Germinal center (tissue), 1 donor: ENCODE measurements at regions not wholly inside any gene's neighbourhood (a gene's known extent, or its start where the extent isn't known, plus 50 kb on each side); places are given as distances from the start of the nearest gene placed in this dataset.

ENCODE experiments used
- DNase-seq: peaks from one replicate; pipeline ENCODE4 v3.0.0; 2012; ENCODE audit warnings: mixed read lengths, low spot score

DNA sequence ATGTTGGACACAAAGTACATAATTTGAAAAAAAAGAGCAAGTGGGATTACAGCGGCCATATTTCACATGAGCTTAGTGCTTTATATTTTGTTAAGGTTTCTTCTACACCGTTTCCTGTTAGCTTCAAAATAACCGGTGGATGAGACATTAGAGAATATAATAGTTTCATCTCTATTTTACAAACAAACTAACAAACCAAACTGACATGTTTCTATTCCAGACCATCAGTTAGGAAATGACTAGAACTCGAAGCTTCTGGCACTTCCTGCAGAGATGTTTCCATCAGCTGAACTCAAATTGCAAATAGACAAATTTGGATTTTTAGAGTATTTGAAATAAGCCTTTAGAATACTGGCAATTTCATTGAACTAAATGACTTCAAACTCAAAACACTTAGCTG is 86.5 kb downstream of the MTRR start:
- no peak for DNase-seq

DNA sequence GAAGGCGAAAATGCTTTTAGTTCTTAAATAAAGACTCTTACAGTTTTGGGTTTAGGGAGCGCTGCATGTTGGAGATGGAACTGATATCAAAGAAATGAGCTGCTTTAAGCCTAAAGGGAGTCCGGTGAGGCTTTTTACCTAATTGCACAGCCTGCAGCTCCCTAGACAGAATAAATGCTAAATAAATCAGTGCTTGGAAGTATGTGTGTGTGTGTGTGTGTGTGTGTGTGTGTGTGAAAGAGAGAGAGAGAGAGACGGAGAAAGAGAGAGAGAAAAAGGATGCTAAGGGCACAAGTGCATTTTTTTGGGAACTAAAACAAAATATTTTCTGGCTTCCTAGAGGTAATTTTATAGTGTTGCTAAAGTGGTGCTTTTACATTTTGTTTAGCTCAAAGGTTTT is 88.4 kb downstream of the MTRR start:
- DNase-seq: no peak

DNA sequence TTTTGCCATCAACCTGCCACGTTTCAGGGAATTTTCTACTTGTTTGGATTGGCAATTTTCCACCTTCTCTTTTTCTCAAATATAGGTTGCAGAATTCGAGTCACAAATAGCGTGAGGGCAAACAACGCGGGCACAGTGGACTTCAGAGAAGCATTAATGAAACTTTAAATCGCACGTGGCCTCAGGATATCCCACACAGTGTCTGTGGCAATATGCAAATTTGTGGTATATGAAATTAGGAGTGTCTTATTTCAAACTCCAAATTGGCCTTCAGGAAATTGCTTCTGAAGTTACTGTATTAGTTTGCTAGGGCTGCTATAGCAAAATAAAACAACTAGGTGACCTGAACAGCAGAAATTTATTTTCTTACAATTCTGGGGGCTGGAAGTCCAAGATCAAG is 91.2 kb downstream of the MTRR start:
- no peak for DNase-seq

DNA sequence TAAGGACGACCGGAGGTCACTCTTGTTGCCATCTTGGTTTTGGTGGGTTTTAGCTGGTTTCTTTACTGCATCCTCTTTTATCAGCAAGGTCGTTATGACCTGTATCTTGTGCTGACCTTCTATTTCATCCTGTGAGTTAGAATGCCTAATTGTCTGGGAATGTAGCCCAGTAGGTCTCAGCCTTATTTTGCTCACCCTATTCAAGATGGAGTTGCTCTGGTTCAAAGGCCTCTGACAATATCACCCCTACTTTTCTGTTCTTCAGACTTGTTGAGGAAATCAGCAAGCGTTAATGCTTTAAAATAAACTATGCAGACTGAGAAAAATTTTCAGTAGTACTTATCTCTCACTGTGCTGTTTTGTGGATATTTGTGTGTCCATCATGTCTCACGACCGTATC is 92.6 kb downstream of the MTRR start:
- DNase-seq: no peak

- peak; percentile 35 for DNase-seq
These were observed 101.9 kb downstream of the MTRR start for GRCh38 chr5:7970816-7971215.

DNA sequence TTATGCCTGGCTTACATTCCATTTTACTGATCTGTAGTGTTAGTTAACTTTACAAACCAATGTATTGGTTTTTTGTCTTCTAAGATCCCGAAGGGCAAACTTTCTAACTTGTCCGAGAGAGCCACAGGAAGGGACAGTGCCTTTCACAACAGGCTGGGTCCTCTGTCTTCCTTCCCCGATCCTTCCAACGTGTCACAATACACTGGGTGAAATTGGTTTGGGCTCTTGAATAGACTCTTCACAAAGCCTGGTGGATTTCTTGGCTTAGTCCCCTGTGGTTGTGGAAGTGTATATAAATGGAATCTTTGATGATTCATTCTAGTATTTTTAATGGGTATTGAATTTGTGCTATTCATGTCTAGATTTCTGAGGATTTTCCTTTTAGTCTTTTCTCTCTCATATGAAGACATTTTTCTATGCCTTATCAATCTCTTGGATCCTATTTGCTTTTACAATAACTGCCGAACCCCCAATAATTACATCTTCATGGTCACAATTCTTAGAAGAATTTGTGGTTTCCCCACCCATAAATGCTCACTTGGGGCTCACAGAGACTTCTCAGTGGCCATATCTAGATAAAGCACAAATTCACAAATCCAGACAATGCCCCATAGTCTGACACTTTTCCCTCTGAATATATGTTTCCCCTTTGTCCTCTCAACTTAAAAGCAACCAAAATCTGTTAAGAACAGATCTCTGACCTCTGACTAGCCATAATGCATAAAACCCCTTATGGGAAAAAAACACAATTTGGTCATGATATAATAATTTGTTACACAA is 107.7 kb downstream of the MTRR start:
- no peak for DNase-seq

DNA sequence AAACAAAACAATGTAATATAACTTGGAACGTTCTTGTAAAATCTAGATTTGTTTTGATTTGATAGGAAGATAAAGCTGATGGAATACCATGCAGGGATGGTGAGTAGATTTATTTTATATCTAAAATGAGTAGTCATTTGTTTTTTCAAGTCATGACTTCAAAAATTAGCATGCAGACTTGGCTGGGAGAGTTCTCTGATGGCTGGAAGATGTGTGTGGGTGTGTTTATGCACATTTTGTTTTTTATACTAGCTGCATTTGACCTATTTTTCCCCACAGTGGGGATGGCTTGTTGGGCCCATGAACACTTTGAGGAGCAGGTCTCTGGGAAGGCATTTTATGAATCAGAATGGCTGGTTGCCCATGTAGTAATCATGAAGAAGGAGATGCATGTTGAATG is 109.2 kb downstream of the MTRR start:
- DNase-seq: no peak

GRCh38 chr5:7978991-7979390 is 110.0 kb downstream of the MTRR start:
- DNase-seq: no peak

DNA sequence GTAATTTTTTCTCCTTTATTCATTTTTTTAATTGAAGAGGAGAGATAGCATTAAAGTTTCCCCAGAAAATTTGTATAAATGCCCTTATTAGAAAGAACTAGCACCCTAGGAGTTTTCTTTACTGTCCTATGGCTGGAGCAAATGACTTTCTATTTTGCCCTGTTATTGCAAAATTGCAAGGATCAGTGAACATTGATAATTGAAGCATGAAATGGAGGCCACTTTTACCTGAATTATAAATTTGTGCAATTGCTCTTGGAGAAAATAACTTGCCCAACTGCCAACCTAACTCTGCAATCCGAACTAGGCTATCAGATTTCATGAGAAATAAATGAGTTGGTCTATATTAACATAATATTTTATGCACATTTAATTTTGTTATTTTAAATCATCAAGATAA is 111.9 kb downstream of the MTRR start:
- no peak for DNase-seq

- no peak for DNase-seq
These were observed 114.5 kb downstream of the MTRR start for GRCh38 chr5:7983433-7983832.

GRCh38 chr5:7991125-7991821 is 122.3 kb downstream of the MTRR start:
- DNase-seq: no peak

- no peak for DNase-seq
These were observed 126.8 kb downstream of the MTRR start for GRCh38 chr5:7995688-7996294.

GRCh38 chr5:8005416-8005815 is 136.5 kb downstream of the MTRR start:
- DNase-seq: no peak

DNA sequence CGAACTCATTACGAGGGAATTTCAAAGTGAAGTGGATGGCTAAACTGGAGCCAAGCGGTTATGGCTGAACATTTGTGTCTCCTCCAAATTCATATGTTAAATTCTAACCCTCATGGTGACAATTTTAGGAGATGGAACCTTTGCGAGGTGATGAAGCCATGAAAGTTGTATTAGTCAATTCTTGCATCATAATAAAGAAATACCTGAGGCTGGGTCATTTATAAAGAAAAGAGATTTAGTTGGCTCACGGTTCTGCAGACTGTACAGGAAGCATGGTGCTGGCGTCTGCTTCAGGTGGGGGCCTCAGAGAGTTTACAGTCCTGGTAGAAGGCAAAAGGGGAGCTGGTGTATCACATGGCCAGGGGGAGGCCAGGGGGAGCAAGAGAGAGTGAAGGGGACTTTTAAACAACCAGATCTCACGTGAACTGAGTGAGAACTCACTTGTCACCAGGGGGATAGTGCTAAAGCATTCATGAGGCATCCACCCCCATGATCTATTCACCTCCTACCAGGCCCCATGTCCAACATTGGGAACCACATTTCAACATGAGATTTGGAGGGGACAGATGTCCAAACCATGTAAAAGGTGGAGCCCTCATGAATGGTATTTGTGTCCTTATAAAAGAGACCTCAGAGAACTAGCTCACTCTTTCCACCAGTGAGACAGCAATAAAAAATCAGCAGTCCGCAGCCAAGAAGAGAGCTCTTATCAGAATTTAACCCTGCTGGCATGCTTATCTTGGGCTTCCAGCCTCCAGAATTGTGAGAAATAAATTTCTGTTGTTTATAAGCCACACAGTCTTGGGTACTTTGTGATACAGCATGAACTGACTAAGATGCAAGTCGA is 143.4 kb downstream of the MTRR start:
- no peak for DNase-seq

- no peak for DNase-seq
These were observed 145.2 kb downstream of the MTRR start for GRCh38 chr5:8013948-8014710.

GRCh38 chr5:8019719-8020218 is 150.8 kb downstream of the MTRR start:
- no peak for DNase-seq

DNA sequence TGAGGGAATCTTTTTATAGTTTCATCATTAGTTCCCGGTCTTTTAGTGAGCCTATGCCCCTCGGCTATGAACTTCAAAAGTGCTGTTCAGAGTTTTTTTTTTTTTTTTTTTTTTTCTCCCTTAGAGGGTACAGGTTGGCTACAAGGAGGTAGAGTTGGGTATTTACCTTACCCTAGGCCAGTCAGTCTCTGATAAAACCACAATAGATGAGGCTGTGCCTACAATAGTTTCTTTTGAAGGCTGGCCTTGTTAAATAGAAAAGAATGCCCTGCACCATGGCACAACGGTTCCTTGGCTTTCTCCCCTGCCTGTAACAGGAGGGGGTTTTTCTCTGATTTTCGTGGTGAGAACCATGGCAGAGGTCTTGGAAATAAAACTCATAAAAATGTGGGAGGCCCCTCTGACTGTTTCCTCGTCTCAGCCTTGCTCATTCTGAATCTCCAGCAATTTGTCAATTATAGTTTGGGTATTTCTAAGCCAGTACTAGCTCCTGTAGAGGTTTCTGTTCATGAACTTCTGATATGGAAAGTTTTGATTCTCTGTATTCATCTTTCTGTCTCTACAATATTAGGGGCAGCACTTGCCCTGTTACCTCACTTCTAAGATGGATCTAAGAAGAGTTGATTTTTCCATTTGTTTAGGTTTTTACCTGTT is 152.0 kb downstream of the MTRR start:
- no peak for DNase-seq

DNA sequence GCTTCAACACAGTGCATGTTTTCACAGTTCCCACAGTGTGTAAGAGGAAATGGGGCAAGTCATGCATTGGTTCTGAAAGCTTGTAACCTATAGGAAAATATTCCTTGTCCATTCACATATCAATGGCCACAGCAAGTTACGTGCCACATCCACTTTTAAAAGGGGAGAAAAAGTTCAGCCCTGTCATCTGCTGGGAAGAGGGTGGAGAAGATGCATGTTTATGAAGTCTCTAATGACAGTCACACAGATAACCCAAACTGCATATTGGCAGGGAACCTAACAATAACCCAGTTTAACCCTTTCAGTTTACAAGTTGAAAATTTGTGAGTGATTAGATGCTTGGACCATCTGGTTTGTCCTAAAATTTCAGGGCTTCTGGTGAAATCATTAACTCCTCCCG is 159.3 kb downstream of the MTRR start:
- no peak for DNase-seq

GRCh38 chr5:8033261-8033660 is 164.3 kb downstream of the MTRR start:
- no peak for DNase-seq

- DNase-seq: no peak
These were observed 165.9 kb downstream of the MTRR start for GRCh38 chr5:8034852-8035251.

DNA sequence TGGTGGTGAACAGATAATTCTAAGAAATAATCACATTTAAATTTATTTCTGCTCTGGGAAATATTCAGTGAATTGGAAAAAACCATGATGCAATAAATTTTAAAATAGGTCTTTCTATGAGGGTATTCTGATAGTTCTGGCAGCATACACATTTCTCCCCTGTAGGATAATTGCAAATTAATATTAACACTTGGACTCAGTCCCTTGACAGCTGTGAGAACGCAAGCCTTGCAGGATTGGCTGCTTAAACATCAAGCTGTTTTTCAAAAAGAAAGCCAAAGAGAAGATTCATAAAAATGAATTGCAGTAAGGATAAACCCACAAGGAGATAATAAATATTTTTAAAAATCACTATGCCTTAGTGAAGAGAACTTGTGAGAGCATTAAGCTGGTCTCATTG is 180.0 kb downstream of the MTRR start:
- no peak for DNase-seq
